22Rv1 (cell line): ENCODE measurements at regions not wholly inside any gene's neighbourhood (a gene's known extent, or its start where the extent isn't known, plus 50 kb on each side); places are given as distances from the start of the nearest gene placed in this dataset.

Source experiments
- H3K27ac ChIP-seq: fragments of 450-650 bp; 2 replicates; pipeline ENCODE4 v1.5.1; 2017
- CTCF ChIP-seq: fragments of 450-650 bp; IDR thresholded peaks from 2 replicates; pipeline ENCODE4 v1.5.1; 2017; ENCODE audit warnings: mild to moderate bottlenecking
- ZFX ChIP-seq: fragments of 450-650 bp; IDR thresholded peaks from 2 replicates; pipeline ENCODE4 v1.6.1; 2017; ENCODE audit warnings: antibody characterized with exemption, borderline replicate concordance

- no peak for TF ChIP-seq CTCF
- TF ChIP-seq ZFX = no peak
- no peak overlapping the region for H3K27ac ChIP-seq
Observed at GRCh38 chr5:12399868-12400267, 495.6 kb upstream of the CTNND2 start.

GRCh38 chr5:12392246-12392645 lies 488.0 kb upstream of the CTNND2 start:
- H3K27ac ChIP-seq = no peak overlapping the region
- TF ChIP-seq ZFX = no peak
- no peak for TF ChIP-seq CTCF

- no peak for TF ChIP-seq CTCF
- no peak for TF ChIP-seq ZFX
- H3K27ac ChIP-seq = no peak overlapping the region
Observed at GRCh38 chr5:12385095-12385494, 480.8 kb upstream of the CTNND2 start.

- H3K27ac ChIP-seq = no peak overlapping the region
- TF ChIP-seq ZFX = no peak
- no peak for TF ChIP-seq CTCF
Observed at GRCh38 chr5:12384005-12384404, 479.8 kb upstream of the CTNND2 start.

GRCh38 chr5:12367973-12368372 lies 463.7 kb upstream of the CTNND2 start:
- TF ChIP-seq ZFX (no peak), CTCF (no peak)
- H3K27ac ChIP-seq = no peak overlapping the region

GRCh38 chr5:12360218-12360617 lies 456.0 kb upstream of the CTNND2 start:
- TF ChIP-seq CTCF = no peak
- H3K27ac ChIP-seq = no peak overlapping the region

- no peak for TF ChIP-seq ZFX
- no peak for TF ChIP-seq CTCF
Observed at GRCh38 chr5:12358371-12359090, 454.3 kb upstream of the CTNND2 start.

More at GRCh38 chr5:12358371-12359090, 454.3 kb upstream of the CTNND2 start:
- no peak overlapping the region for H3K27ac ChIP-seq
